WI38 (cell line): ENCODE measurements at regions not wholly inside any gene's neighbourhood (a gene's known extent, or its start where the extent isn't known, plus 50 kb on each side); places are given as distances from the start of the nearest gene placed in this dataset.
"Not testable (repeated sequence)": the region's sequence is repeated elsewhere in the genome, so short reads cannot be mapped to it uniquely, and the experiment has no call there.

Experiments
- H3K4me3 ChIP-seq: 2 replicates; pipeline ENCODE4 v1.5.1; 2011; ENCODE audit warnings: low read depth, mild to moderate bottlenecking, control low read depth, low read length
- TF ChIP-seq, protein P1 (sequence below): IDR thresholded peaks from 2 replicates; pipeline ENCODE4 v1.5.1; 2012; ENCODE audit warnings: low read depth, mild to moderate bottlenecking, control low read depth, low read length

DNA sequence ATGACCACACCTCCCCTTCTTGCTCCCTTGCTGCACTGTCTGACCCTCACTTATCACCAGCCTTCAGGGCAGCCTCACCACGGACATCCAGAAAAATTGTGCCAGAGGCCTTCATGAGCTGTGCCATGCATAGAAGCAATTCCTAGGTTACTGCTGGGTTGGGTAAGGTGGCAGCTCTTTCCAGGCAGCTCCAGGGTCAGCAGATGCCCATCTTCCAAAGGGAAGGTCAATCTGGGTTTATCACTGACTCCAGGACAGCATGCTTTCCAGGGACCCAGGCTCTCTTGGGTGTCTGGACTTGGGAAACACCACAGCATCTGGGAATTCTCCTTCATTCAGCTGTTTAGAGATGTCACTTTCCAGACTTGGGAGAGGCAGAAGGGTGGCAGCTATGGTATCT is 188.9 kb upstream of the CXCL12 start:
- H3K4me3 ChIP-seq = no peak overlapping the region
- TF ChIP-seq, protein P1, sequence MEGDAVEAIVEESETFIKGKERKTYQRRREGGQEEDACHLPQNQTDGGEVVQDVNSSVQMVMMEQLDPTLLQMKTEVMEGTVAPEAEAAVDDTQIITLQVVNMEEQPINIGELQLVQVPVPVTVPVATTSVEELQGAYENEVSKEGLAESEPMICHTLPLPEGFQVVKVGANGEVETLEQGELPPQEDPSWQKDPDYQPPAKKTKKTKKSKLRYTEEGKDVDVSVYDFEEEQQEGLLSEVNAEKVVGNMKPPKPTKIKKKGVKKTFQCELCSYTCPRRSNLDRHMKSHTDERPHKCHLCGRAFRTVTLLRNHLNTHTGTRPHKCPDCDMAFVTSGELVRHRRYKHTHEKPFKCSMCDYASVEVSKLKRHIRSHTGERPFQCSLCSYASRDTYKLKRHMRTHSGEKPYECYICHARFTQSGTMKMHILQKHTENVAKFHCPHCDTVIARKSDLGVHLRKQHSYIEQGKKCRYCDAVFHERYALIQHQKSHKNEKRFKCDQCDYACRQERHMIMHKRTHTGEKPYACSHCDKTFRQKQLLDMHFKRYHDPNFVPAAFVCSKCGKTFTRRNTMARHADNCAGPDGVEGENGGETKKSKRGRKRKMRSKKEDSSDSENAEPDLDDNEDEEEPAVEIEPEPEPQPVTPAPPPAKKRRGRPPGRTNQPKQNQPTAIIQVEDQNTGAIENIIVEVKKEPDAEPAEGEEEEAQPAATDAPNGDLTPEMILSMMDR = no peak

DNA sequence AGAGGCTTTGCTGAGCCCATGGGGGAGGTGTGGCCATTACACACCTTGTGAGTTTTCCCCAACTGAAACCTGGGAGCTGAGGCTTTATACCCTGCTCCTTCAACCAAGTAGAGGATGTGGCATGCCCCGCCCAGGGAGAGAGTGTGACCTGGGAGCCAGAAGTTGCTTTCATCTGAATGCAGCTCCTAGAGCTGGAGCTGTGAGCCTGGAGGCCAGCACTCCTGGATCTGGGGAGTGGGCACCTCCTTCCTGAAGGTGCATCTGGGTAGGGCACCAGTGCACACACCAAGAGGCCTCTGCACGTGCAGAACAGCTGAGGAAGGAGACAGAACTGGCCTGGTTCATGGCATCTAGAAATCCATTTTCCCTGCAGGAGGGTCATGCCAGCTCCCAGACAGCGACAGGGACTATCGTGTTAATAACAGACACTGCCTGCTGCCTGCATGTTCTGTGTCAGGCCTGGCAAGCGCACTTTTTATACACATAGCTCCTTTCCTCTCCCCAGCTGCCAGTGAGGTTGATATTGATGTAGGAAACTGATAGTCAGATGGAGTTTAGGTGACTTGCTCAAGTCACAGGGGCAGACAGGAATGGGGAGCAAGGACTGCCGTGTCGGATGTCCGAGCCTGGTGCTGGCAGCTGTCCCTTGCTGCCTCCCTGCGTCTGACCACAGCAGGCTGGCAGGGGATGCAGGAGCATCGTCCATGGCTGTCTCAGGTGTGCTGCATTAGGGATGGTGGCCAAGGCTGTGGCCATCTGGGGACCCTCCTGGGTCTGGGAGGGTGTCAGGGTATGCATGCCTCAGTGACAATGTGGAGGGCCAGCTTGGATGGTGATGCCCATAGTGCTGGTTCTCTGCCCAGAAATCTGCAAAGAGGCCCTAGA is 189.9 kb upstream of the CXCL12 start:
- H3K4me3 ChIP-seq = no peak overlapping the region
- TF ChIP-seq, protein P1 = no peak

DNA sequence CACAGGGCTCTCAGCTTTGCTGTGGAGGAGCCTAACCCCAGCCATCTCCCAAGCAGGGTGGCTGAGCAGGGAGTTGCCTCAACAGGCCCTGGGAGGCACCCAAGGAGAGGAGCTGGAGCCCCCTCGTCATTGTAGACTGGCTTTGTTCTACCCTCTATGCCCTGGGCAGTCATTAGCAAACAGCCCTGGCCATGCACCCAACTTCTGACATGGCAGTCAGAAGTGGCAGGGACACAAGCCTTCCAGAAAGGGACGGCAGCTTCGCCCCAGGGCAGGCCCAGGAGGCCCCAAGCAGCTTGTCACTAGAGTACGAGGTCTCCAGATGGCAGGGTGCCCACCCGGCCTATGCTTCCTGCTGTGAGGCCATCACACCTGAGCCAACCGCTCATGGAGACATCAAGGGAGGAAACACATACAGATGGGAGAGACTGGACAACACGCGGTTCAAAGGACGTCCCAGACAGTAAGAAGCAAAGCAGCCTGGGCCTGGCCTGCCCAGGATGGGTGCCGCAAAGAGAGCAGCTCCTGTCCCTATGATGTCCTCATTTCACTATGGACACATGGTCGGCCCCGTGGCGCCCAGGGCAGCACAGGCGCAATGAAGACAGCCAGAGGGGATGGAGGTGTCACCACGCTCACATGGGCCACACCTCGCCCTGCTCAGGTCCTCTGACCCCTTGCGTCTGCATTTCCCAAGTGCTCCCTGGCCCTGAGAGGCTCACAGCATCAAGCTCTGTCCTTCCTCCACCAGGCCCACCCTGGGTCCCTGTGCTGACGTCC is 190.9 kb upstream of the CXCL12 start:
- H3K4me3 ChIP-seq = no peak overlapping the region
- TF ChIP-seq, protein P1 = no peak

DNA sequence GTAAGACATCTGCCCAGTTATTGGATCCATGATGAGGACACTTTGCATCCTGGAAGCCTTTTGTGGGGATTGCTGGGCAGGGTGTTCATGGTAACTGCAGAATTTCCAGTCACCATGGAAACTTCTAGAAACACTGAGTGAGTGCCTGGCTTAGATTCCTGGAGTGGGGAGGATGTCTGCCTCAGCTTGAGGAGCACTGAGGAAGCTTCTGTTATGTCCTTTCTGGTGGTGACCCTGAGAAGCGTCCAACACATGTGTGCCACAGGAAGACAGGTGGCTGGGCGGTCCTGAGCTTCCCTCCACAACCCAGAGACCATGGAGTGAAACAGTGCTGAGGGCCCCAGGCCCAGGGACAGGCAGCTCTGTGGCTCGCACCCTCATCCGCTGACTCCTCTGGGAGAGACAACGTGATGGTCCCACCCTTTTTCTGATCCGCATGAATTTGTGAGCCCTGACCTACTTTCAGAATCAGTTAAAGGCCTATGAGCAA is 191.8 kb upstream of the CXCL12 start:
- H3K4me3 ChIP-seq = no peak overlapping the region
- TF ChIP-seq, protein P1 = no peak

DNA sequence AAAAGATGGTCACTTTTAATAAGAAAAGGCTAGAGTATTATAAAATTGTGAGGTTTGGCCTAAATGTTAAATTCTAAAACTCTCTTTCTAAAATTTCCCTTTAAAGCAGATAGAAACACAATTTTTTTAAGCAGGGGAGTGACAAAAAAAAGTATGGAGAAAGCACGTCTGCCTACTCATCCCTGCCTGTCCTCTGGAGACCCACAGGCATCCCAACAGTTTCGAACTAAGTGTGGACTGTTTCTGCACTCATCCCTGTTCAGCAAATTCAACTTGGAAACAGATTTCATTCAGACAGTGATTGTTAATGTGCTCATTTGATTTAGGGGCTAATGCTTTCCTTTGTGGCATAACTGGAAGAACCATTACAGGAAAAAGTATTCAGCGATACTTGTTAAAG is 192.6 kb upstream of the CXCL12 start:
- no peak overlapping the region for H3K4me3 ChIP-seq

DNA sequence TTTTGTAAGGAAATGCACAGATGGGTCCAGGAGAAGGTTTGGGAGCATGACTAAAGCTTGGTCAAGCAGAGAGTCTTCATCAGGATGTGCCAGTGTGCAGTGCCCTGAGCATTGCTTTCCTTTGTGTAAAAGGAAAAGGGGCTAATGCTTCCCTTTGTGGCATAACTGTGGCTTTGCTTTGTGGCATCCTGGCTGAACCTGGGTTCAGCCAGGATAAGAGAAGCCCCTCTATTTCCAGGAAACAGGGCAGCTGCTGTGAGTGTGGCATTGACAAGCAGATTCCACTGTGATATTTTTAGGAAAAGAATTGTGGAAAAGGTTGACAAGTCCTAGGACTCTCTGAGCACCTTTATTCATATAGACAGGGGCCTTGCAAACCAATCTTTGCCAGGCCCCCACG is 193.4 kb upstream of the CXCL12 start:
- H3K4me3 ChIP-seq = no peak overlapping the region
- TF ChIP-seq, protein P1 = no peak

More for the DNA sequence above, 192.6 kb upstream of the CXCL12 start:
- TF ChIP-seq, protein P1 = no peak

DNA sequence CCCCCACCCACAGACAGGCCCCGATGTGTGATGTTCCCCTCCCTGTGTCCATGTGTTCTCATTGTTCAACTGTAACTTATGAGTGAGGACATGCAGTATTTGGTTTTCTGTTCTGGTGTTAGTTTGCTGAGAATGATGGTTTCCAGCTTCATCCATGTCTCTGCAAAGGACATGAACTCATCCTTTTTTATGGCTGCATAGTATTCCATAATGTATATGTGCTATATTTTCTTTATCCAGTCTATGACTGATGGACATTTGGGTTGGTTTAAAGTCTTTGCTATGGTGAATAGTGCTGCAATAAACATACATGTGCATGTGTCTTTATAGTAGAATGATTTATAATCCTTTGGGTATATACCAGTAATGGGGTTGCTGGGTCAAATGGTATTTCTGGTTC is 194.1 kb upstream of the CXCL12 start:
- H3K4me3 ChIP-seq = not testable (repeated sequence)
